ENCODE measurements at regions not wholly inside any gene's neighbourhood (a gene's known extent, or its start where the extent isn't known, plus 50 kb on each side); places are given as distances from the start of the nearest gene placed in this dataset.

DNA sequence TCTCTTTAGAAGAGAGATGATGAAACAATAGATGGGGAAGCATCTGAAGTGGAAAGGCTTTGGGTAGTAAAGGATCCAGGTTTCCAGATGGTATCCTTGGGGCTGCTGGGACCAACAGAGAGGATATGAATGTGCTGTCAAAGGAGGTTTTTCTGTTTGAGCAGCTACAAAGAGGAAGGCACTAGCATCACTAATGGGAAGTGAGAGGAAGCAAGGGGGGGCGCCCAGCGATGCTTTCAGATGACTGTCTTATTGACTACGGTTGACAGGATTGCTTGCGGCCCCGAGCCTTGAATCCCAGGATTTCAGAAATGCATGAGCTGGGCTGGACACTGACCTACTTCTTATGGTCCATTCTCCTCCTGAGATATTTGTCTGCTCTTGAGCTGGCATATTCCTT lies 103.8 kb upstream of the GALNT15 start:
- Histone ChIP-seq H3K4me3 (no peak overlapping the region), H2AFZ (no peak overlapping the region), H3K4me2 (no peak overlapping the region), H3K36me3 (ENCODE audit: insufficient read depth) (no peaks in the 10 kb centered on the region), H3K4me1 (ENCODE audit: insufficient read depth) (no peaks in the 10 kb centered on the region), H3K79me2 (replicated peaks; ENCODE audit: insufficient read depth) (no peaks in the 10 kb centered on the region), H3K27me3 (ENCODE audit: insufficient read depth) (no peaks in the 10 kb centered on the region), H3F3A (replicated peaks; ENCODE audit: low read depth) (no peaks in the 10 kb centered on the region), H4K20me1 (replicated peaks; ENCODE audit: insufficient read depth) (no peaks in the 10 kb centered on the region), H3K9me2 (ENCODE audit: insufficient read depth) (0 out of 2 replicates have a peak, but pooled peaks cover 2% of the 10 kb centered on the region), H3K27ac (ENCODE audit: low read depth) (no peak overlapping the region)
- no peaks in the 10 kb centered on the region for H3K4me1 Mint-ChIP-seq
- ATAC-seq = no peak
- no peak overlapping the region for H3K27ac Mint-ChIP-seq
- DNase-seq (ENCODE audit: low spot score) = no peak
- H3K27me3 Mint-ChIP-seq (ENCODE audit: insufficient read depth, low read depth, poor library complexity) = no peaks in the 10 kb centered on the region
- no peak for TF ChIP-seq EZH2phosphoT487 (IDR thresholded peaks at IDR 0.05; ENCODE audit: unreplicated experiment)
- no peak for TF ChIP-seq ZNF462 (CRISPR knock-in tag; IDR thresholded peaks at IDR 0.05)
- TF ChIP-seq EZH2 (IDR thresholded peaks at IDR 0.05; ENCODE audit: low read depth, unreplicated experiment) = no peak
- no peak for TF ChIP-seq POLR2AphosphoS5 (IDR thresholded peaks at IDR 0.05; ENCODE audit: low read depth)
- TF ChIP-seq STAT1 (IDR thresholded peaks at IDR 0.05; ENCODE audit: unreplicated experiment) = no peak
- TF ChIP-seq CREB1 (CRISPR knock-in tag; IDR thresholded peaks at IDR 0.05; ENCODE audit: low read depth) = no peak
- no peak for TF ChIP-seq ZNF114 (CRISPR knock-in tag; IDR thresholded peaks at IDR 0.05)
- H3K36me3 Mint-ChIP-seq (ENCODE audit: low read depth) = no peaks in the 10 kb centered on the region
- H3K4me3 Mint-ChIP-seq = no peak overlapping the region
- no peaks in the 10 kb centered on the region for H3K9me3 Mint-ChIP-seq

DNA sequence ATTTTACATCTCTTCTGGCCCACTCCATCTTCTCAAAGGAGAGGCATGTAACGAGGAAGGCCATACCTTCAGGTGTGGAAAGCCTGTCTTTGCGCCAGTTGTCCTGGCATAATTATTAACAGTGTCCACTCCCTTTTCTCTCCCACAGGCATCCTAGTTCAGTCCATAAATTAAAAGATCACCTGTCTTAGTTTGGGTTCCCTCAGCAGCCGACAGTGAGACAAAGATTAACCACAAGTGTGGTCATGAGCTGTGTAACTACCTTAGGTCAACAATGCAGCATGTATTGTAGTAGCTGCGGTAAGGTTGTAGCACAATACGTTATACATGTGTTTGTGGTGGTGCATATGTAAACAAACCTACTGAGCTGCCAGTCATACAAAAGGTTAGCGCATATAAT lies 103.3 kb upstream of the GALNT15 start:
- Mint-ChIP-seq H3K4me3 (no peak overlapping the region), H3K27ac (no peak overlapping the region), H3K27me3 (ENCODE audit: insufficient read depth, low read depth, poor library complexity) (no peaks in the 10 kb centered on the region), H3K36me3 (ENCODE audit: low read depth) (no peaks in the 10 kb centered on the region), H3K4me1 (no peaks in the 10 kb centered on the region), H3K9me3 (no peaks in the 10 kb centered on the region)
- ATAC-seq (no peak), DNase-seq (ENCODE audit: low spot score) (no peak)
- Histone ChIP-seq H3K79me2 (replicated peaks; ENCODE audit: insufficient read depth) (no peaks in the 10 kb centered on the region), H3K27ac (ENCODE audit: low read depth) (no peak overlapping the region), H4K20me1 (replicated peaks; ENCODE audit: insufficient read depth) (no peaks in the 10 kb centered on the region), H3K4me3 (no peak overlapping the region), H3K9me2 (ENCODE audit: insufficient read depth) (0 out of 2 replicates have a peak, but pooled peaks cover 2% of the 10 kb centered on the region), H3K4me2 (no peak overlapping the region), H3K36me3 (ENCODE audit: insufficient read depth) (no peaks in the 10 kb centered on the region), H2AFZ (no peak overlapping the region), H3F3A (replicated peaks; ENCODE audit: low read depth) (no peaks in the 10 kb centered on the region), H3K4me1 (ENCODE audit: insufficient read depth) (no peaks in the 10 kb centered on the region), H3K27me3 (ENCODE audit: insufficient read depth) (no peaks in the 10 kb centered on the region)
- TF ChIP-seq EZH2 (IDR thresholded peaks at IDR 0.05; ENCODE audit: low read depth, unreplicated experiment) = no peak
- TF ChIP-seq, protein P1, sequence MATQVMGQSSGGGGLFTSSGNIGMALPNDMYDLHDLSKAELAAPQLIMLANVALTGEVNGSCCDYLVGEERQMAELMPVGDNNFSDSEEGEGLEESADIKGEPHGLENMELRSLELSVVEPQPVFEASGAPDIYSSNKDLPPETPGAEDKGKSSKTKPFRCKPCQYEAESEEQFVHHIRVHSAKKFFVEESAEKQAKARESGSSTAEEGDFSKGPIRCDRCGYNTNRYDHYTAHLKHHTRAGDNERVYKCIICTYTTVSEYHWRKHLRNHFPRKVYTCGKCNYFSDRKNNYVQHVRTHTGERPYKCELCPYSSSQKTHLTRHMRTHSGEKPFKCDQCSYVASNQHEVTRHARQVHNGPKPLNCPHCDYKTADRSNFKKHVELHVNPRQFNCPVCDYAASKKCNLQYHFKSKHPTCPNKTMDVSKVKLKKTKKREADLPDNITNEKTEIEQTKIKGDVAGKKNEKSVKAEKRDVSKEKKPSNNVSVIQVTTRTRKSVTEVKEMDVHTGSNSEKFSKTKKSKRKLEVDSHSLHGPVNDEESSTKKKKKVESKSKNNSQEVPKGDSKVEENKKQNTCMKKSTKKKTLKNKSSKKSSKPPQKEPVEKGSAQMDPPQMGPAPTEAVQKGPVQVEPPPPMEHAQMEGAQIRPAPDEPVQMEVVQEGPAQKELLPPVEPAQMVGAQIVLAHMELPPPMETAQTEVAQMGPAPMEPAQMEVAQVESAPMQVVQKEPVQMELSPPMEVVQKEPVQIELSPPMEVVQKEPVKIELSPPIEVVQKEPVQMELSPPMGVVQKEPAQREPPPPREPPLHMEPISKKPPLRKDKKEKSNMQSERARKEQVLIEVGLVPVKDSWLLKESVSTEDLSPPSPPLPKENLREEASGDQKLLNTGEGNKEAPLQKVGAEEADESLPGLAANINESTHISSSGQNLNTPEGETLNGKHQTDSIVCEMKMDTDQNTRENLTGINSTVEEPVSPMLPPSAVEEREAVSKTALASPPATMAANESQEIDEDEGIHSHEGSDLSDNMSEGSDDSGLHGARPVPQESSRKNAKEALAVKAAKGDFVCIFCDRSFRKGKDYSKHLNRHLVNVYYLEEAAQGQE (IDR thresholded peaks at IDR 0.05; ENCODE audit: unreplicated experiment) = no peak
- no peak for TF ChIP-seq NANOG (IDR thresholded peaks at IDR 0.05; ENCODE audit: borderline replicate concordance)
- TF ChIP-seq CREB1 (CRISPR knock-in tag; IDR thresholded peaks at IDR 0.05; ENCODE audit: low read depth) = no peak
- TF ChIP-seq EZH2phosphoT487 (IDR thresholded peaks at IDR 0.05; ENCODE audit: unreplicated experiment) = no peak
- no peak for TF ChIP-seq ZNF331 (CRISPR knock-in tag; IDR thresholded peaks at IDR 0.05; ENCODE audit: low read depth)
- TF ChIP-seq POLR2AphosphoS5 (IDR thresholded peaks at IDR 0.05; ENCODE audit: low read depth) = no peak
- no peak for TF ChIP-seq STAT1 (IDR thresholded peaks at IDR 0.05; ENCODE audit: unreplicated experiment)
- TF ChIP-seq, protein P2, sequence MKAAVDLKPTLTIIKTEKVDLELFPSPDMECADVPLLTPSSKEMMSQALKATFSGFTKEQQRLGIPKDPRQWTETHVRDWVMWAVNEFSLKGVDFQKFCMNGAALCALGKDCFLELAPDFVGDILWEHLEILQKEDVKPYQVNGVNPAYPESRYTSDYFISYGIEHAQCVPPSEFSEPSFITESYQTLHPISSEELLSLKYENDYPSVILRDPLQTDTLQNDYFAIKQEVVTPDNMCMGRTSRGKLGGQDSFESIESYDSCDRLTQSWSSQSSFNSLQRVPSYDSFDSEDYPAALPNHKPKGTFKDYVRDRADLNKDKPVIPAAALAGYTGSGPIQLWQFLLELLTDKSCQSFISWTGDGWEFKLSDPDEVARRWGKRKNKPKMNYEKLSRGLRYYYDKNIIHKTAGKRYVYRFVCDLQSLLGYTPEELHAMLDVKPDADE (IDR thresholded peaks at IDR 0.05) = no peak
- TF ChIP-seq ZNF114 (CRISPR knock-in tag; IDR thresholded peaks at IDR 0.05) = no peak
